CD4-positive, alpha-beta T cell treated with Interleukin-15 for 4 hours (primary cell): ENCODE measurements at regions not wholly inside any gene's neighbourhood (a gene's known extent, or its start where the extent isn't known, plus 50 kb on each side); places are given as distances from the start of the nearest gene placed in this dataset.

Experiments
- DNase-seq: peaks from one replicate; pipeline ENCODE4 v3.0.0-alpha.2; 2020; ENCODE audit warnings: low spot score

DNA sequence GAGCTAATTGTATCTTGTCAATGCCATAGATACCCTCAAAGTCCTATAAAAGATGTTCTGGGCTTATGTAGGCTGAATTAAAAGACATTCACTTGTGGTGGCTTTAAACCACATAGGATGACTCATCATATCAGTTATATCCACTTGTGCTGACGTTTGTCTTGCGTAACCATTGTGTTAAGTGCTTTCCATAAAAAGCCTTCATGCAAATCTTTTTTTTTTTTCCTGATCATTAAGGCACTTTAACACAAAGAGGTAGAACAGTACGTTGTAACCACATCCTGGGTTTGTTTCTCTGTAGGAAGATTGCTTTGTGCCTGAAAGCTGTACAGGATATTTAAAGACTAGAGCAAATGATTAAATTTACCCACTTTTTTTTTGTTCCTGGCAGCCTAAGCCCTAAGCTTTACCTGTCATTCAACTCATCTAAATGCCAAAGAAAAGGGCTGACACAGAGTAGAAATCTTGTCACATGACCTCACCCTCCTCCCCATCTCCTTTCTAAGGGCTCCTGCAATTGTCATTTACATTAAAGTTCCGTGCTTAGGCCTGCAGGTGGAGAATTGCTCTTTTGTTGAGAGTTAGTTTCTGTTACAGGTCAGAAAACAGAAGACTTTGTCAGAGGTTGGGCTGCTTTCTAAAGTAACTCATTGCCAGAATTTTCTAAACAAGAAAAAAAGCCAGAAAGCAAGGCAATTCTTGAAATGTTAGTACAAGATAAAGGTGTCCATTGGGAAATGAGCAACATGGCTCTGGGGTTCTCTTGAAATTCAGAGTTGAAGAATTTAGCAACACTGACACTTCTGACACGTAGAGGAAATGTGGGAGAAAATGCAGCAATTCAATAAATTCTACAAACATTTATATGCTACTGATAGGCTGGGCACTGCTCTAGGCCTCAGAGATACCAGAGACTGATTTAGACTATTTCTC is 555.6 kb downstream of the PPARGC1A start:
- DNase-seq, result peak; percentile 44

GRCh38 chr4:23333556-23333945 is 556.3 kb downstream of the PPARGC1A start:
- peak; percentile 25 for DNase-seq

DNA sequence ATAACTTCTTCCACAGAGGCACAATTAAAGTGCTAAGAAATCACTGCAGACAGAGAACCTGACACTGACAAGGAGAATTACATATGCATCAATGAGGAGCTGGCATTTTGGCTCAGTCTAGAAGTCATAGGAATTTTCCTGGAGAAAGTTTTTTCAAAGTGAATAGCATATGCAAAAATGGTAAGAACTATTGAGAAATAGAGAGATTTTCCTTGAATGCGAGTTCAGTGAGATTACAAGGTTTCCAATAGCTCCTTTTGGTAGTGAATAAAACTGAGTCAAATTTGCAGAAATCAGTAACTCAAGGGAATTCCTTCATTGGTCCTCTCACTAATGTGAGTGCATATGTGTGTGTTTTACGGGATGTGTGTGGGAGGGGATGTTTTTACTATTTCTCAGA is 557.5 kb downstream of the PPARGC1A start:
- no peak for DNase-seq

DNA sequence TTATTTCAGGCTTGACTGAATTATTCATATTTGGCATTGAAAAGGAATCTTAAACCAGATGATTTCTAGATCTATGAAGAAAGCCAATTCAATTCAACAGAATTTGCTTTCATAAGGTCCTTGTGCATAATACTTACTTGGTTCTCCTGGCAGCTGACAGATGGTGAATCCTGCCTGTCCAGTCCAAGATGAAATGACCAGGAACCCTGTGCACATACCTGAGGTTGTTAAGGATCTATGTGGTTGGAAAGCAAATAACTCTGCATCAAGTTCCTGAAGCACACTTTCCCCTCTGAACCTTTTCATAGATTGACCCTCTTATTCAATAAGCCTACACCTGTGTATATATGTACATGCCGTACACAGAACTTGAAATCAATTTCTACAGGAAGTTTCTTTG is 562.7 kb downstream of the PPARGC1A start:
- no peak for DNase-seq

- DNase-seq, result no peak
Measured at GRCh38 chr4:23324021-23324690, 565.7 kb downstream of the PPARGC1A start.

- no peak for DNase-seq
Measured at GRCh38 chr4:23323436-23323835, 566.4 kb downstream of the PPARGC1A start.

DNA sequence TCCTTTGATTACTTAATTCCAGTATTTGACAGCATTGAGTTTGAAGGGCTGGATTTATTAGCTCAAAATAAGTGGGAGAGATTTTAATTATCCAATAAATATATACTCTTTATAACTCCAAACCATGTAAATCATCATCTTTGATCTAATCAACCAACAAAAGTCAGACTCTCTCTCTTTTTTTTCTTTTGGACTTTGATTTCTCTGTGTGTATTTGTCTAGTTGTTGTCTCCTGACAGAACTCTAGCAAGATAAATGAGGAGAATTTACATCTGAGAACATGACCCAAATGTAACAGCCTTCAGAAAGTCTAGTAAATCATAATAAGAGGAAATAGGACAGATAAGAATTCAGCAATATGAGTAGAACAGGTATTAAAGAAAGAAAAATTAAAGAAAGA is 567.1 kb downstream of the PPARGC1A start:
- no peak for DNase-seq

DNA sequence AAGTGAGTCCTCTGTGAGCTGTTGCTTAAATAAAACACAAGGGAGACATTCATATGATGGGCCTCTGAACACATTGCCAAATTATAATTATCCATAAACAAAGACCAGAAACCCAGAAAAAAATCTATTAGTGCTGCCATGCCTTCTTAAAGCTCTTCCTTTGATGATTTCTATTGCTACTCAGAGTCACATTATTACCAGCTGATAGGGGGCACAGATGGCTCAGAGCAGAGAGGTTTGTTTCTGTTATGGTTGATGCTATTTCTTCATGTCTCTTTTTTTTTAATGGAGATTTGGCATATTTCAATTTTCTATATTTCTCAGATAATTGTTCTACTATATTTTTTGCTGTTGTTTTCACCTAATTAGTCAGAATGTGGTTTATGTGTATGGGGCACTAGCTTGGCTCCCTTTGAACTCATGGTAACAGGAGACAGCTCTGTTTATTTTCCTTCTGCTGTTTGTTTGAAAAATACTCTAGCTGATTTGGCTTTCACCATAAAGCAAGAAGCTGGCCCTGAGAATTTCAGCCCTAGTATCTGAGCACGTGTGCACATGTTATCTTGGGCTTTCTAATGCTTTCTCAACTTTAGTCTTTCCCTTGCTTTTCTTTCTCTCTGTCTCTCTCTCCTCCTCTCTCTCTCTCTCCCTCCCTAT is 568.8 kb downstream of the PPARGC1A start:
- DNase-seq, result no peak

DNA sequence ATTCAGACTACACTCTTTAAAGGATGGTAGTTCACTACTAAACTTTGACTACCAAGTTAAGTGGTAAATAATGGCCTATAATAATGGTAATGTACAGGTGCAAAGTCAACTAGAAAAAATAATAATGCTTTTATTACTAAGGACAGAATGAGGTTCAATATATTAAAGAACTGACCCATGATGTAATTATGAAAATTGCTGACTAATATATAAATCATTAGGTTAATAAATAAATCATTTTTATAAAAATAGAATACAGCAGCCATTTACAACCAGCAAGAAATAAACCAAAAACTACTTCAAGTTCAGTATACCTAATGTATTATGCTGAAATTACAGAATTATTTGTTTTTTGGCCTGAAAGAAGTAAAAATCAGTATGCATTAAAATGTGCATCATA is 577.2 kb downstream of the PPARGC1A start:
- no peak for DNase-seq

DNA sequence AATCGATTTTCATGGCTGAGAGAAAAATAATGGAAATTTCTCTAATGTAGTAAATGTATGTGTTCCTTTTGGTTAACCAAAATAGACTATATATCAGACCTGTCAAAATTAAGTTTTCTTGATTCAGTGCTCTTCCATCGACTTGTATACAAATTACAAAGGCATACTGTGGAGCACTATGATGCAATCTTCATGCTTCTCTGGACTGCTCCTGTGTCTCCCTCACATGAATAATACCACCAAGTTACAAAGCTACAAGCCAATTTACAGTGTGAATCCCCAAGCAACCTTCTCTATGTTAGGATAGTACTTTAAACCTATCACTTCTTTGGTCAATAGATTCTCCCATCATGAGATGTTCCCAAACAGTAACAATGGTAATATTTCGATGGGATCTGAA is 577.9 kb downstream of the PPARGC1A start:
- no peak for DNase-seq

DNA sequence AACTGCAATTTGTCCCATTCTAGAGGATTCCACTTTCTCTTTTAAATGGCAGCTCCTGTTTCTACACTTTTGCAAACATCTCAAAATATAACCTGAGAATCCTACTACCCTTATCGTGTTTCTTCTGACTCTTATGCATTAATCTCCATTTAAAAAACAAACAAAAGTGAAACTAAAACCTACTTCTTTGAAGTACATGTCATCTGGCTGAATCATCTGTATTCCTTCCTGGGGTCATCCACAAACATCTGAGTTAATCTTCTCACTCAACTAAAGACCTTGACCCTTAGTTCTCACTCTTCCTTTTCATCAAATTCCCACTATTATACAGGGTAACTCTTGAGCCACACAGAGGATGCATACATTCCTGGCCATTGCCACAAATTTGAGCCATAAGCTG is 584.8 kb downstream of the PPARGC1A start:
- no peak for DNase-seq

DNA sequence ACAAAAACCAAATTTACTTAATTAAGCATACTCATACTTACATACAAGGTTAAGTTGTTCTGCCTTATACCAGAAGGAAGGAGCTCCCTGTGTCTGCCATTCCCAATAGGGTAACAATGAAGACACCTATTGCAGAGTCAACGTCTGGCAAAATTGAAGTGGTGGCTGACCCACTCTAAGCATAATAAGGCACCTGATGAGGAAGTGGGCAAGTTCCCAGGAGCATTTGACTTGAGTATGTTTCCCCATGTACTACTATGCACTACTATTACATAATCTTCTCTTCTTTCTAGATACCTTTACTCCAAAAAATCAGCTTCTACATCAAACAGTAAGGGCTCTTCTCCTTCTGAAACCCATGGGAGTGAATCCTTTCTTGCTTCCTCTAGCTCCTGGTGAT is 591.5 kb downstream of the PPARGC1A start:
- DNase-seq, result no peak

GRCh38 chr4:23297327-23297726 is 592.5 kb downstream of the PPARGC1A start:
- no peak for DNase-seq

DNA sequence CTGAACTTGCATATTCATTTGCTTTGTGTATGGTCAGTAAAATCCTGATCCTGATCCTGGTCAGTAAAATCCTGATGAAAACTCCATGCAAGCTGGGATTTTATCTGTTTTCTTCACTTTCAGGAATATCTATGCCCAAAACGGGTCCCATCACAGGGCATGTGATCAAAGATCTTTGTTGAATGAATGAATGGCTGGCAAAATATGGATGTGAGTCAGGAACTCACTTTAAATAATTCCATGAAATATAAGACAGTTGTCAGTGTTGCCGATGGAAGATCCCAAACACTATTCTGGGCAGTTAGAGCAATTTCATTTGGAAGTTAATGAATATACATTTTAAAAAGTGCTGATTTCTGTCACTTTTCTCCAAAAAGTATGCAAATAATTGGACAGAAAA is 598.4 kb downstream of the GBA3 start:
- DNase-seq, result no peak

DNA sequence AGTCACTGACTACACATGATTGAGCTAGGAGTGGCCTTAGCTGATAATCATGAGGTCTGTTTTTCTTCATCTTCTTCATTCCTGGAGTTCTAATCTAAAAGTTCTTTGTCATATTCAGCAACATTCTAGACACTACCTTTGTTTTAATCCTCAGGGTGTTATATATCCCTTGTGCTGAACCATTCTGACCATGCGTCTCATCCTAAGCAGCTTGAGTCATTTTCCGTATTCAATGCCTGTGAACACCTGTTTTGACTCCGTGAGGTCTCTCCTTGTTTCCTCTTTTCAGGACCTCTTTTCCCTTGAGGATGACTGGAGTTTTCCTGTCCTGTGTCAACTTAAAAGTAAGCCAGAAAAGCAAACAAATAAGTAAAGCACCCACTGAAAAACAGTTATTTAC is 597.9 kb downstream of the GBA3 start:
- no peak for DNase-seq

DNA sequence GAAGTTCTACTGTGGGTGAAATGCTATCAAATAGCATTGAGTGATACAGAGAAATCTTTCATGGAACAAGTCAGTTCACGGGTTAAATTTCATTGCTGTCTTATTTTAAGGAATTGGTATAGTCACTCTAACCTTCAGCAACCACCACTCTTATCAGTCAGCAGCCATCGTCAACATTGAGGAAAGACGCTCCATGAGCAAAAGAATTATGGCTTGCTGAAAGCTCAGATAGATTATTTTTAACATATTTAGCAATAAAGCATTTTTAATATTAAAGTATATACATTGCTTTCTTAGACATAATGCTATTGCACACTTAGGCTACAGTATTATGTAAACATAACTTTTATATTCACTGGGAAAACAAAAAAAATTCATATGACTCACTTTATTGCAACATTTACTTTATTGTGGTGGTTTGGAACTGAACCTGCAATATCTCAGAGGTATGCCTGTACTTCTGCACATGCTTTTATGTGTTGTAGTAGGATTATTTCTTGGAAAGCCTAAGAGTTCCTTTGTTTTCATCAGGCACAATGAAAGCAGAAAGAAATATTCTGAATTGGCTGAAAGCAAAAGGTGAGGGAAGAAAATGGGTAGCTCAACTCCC is 586.7 kb downstream of the GBA3 start:
- no peak for DNase-seq

DNA sequence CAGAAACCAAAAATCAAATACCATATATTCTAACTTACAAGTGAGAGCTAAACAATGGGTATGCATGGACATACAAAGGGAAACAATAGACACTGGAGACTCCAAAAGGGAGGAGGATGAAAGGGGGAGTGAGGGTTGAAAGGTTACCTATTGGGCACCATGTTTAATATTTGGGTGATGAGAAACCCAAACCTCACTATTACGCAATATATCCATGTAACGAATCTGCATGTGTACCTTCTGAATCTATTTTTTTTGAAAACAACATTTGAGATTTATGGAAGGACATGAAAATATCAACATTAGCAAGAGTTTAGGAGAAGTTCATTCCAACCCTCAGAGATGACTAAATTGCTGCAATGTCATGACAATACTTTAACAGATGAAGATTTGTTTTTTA is 586.1 kb downstream of the GBA3 start:
- DNase-seq, result no peak

DNA sequence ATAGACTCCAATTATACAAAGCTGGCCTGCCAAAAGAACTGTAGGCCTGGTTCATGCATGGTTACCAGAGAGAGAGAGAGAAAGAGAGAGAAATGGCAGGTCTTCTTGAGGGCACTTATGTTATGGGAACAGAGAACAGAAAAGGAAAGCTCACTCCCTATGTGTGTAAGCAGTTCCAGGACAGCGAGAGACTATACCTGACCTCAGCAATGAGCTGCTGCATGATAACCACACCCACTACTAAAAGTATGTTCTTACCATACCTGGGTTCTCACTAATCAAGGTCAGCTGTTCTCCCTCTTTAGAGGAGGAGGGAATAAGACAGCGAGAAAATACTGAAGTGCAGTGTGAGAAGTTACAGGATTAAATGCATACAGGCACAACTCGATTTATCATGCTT is 583.3 kb downstream of the GBA3 start:
- no peak for DNase-seq

GRCh38 chr4:23269566-23269965 is 576.8 kb downstream of the GBA3 start:
- no peak for DNase-seq

- DNase-seq, result no peak
Measured at GRCh38 chr4:23268072-23268771, 575.5 kb downstream of the GBA3 start.

- DNase-seq, result no peak
Measured at GRCh38 chr4:23266401-23266800, 573.7 kb downstream of the GBA3 start.

- no peak for DNase-seq
Measured at GRCh38 chr4:23260511-23260910, 567.8 kb downstream of the GBA3 start.
